ENCODE measurements at regions not wholly inside any gene's neighbourhood (a gene's known extent, or its start where the extent isn't known, plus 50 kb on each side); places are given as distances from the start of the nearest gene placed in this dataset.
A peak's percentile ranks its signal among the peaks of the same experiment; 100 is the strongest.

- Mint-ChIP-seq H3K9me3 (no peaks in the 10 kb centered on the region), H3K4me3 (no peak overlapping the region), H3K36me3 (ENCODE audit: low read depth) (no peaks in the 10 kb centered on the region), H3K27me3 (ENCODE audit: low read depth) (peaks cover 51% of the 10 kb centered on the region), H3K27ac (peak overlapping the region in 2 of 3 experiments; percentile 13 to 26), H3K4me1 (peaks cover 43% of the 10 kb centered on the region)
- TF ChIP-seq CTCF (IDR thresholded peaks at IDR 0.05; ENCODE audit: unreplicated experiment in 3 of 3) = no peak
Observed at GRCh38 chr11:111438846-111439520, 59.9 kb upstream of the POU2AF1 start.

GRCh38 chr11:111438168-111438567 lies 59.1 kb upstream of the POU2AF1 start:
- no peaks in the 10 kb centered on the region for H3K36me3 Mint-ChIP-seq (ENCODE audit: low read depth)
- no peak for TF ChIP-seq CTCF (IDR thresholded peaks at IDR 0.05; ENCODE audit: unreplicated experiment in 3 of 3)
- H3K27ac Mint-ChIP-seq = peak overlapping the region in 2 of 3 experiments; percentile 13 to 26
- H3K27me3 Mint-ChIP-seq (ENCODE audit: low read depth) = peaks cover 48% of the 10 kb centered on the region
- no peaks in the 10 kb centered on the region for H3K9me3 Mint-ChIP-seq
- H3K4me1 Mint-ChIP-seq = peaks cover 43% of the 10 kb centered on the region
- H3K4me3 Mint-ChIP-seq = no peak overlapping the region

- Mint-ChIP-seq H3K36me3 (ENCODE audit: low read depth) (no peaks in the 10 kb centered on the region), H3K9me3 (no peaks in the 10 kb centered on the region), H3K4me3 (no peak overlapping the region), H3K27ac (no peak overlapping the region), H3K4me1 (peaks cover 37% of the 10 kb centered on the region), H3K27me3 (ENCODE audit: low read depth) (peaks cover 53% of the 10 kb centered on the region)
- no peak for TF ChIP-seq CTCF (IDR thresholded peaks at IDR 0.05; ENCODE audit: unreplicated experiment in 3 of 3)
Observed at GRCh38 chr11:111435046-111435698, 56.1 kb upstream of the POU2AF1 start.

GRCh38 chr11:111429066-111429506 lies 50.0 kb upstream of the POU2AF1 start:
- Mint-ChIP-seq H3K9me3 (no peaks in the 10 kb centered on the region), H3K36me3 (ENCODE audit: low read depth) (no peaks in the 10 kb centered on the region), H3K27ac (no peak overlapping the region), H3K27me3 (ENCODE audit: low read depth) (peaks cover 30% of the 10 kb centered on the region), H3K4me1 (peaks cover 38% of the 10 kb centered on the region), H3K4me3 (no peak overlapping the region)
- peak; percentile 43 to 58 (median 54) for TF ChIP-seq CTCF (IDR thresholded peaks at IDR 0.05; ENCODE audit: unreplicated experiment in 3 of 3)

All from nephron (organoid).